Fibroblast of pulmonary artery (primary cell): ENCODE measurements at regions not wholly inside any gene's neighbourhood (a gene's known extent, or its start where the extent isn't known, plus 50 kb on each side); places are given as distances from the start of the nearest gene placed in this dataset.

ENCODE experiments used
- DNase-seq: peaks from one replicate; pipeline ENCODE4 v3.0.0-alpha.2; 2010; ENCODE audit warnings: low read depth
- H3K4me3 ChIP-seq: replicated peaks from 2 replicates; pipeline ENCODE4 v1.5.1; 2011; ENCODE audit warnings: low read depth, mild to moderate bottlenecking, control low read depth, low read length, moderate library complexity
- CTCF ChIP-seq: IDR thresholded peaks from 2 replicates; pipeline ENCODE4 v1.5.1; 2011; ENCODE audit warnings: mild to moderate bottlenecking, control low read depth, low read length, inconsistent platforms; ENCODE audit errors: missing control alignments

- TF ChIP-seq CTCF: no peak
These were observed 882.9 kb upstream of the ADGRL2 start for GRCh38 chr1:80917826-80918225.

GRCh38 chr1:80917225-80917624 is 883.5 kb upstream of the ADGRL2 start:
- DNase-seq: no peak
- H3K4me3 ChIP-seq: no peak overlapping the region
- no peak for TF ChIP-seq CTCF

More at GRCh38 chr1:80917826-80918225, 882.9 kb upstream of the ADGRL2 start:
- H3K4me3 ChIP-seq: no peak overlapping the region
- no peak for DNase-seq

GRCh38 chr1:80915491-80915890 is 885.2 kb upstream of the ADGRL2 start:
- no peak for TF ChIP-seq CTCF
- no peak for DNase-seq
- H3K4me3 ChIP-seq: no peak overlapping the region

GRCh38 chr1:80910426-80910825 is 890.3 kb upstream of the ADGRL2 start:
- DNase-seq: no peak
- no peak for TF ChIP-seq CTCF
- no peak overlapping the region for H3K4me3 ChIP-seq

GRCh38 chr1:80909172-80909784 is 891.5 kb upstream of the ADGRL2 start:
- no peak overlapping the region for H3K4me3 ChIP-seq
- TF ChIP-seq CTCF: no peak
- no peak for DNase-seq

GRCh38 chr1:80896781-80897356 is 903.9 kb upstream of the ADGRL2 start:
- TF ChIP-seq CTCF: no peak
- H3K4me3 ChIP-seq: no peak overlapping the region
- no peak for DNase-seq

GRCh38 chr1:80894921-80895320 is 905.8 kb upstream of the ADGRL2 start:
- no peak for TF ChIP-seq CTCF
- H3K4me3 ChIP-seq: no peak overlapping the region
- DNase-seq: peak; percentile 19
